ENCODE measurements at regions not wholly inside any gene's neighbourhood (a gene's known extent, or its start where the extent isn't known, plus 50 kb on each side); places are given as distances from the start of the nearest gene placed in this dataset.

DNA sequence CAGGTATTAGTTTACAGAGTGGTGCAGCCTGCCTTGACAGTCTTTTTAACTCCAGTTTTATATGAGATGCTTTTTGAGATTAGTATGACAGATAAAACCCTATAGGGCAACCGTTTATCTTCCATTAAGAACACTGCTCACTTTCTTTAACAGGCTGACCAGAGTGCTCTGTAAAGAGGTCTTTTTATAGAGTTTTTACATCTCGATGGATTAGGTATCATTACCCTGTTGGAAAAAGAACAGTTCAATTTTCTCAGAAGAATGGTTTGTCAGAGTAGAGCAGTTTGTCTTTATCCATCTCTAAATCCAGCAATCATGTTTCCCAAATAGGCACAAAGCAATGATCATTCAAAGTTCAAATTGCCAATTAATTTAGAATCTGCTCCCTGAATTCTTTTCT, 395.2 kb upstream of the ARGLU1 start:
- Mint-ChIP-seq H3K27me3 (no peaks in the 10 kb centered on the region), H3K4me3 (ENCODE audit: low read depth) (no peak overlapping the region), H3K36me3 (ENCODE audit: insufficient read depth) (no peaks in the 10 kb centered on the region), H3K9me3 (ENCODE audit: low read depth) (no peaks in the 10 kb centered on the region), H3K4me1 (ENCODE audit: low read depth) (peaks cover 7% of the 10 kb centered on the region), H3K27ac (no peak overlapping the region)
- no peak for DNase-seq (ENCODE audit: low spot score, unreplicated experiment)
- TF ChIP-seq, protein P1, sequence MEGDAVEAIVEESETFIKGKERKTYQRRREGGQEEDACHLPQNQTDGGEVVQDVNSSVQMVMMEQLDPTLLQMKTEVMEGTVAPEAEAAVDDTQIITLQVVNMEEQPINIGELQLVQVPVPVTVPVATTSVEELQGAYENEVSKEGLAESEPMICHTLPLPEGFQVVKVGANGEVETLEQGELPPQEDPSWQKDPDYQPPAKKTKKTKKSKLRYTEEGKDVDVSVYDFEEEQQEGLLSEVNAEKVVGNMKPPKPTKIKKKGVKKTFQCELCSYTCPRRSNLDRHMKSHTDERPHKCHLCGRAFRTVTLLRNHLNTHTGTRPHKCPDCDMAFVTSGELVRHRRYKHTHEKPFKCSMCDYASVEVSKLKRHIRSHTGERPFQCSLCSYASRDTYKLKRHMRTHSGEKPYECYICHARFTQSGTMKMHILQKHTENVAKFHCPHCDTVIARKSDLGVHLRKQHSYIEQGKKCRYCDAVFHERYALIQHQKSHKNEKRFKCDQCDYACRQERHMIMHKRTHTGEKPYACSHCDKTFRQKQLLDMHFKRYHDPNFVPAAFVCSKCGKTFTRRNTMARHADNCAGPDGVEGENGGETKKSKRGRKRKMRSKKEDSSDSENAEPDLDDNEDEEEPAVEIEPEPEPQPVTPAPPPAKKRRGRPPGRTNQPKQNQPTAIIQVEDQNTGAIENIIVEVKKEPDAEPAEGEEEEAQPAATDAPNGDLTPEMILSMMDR (IDR thresholded peaks at IDR 0.05; ENCODE audit: unreplicated experiment), result no peak

DNA sequence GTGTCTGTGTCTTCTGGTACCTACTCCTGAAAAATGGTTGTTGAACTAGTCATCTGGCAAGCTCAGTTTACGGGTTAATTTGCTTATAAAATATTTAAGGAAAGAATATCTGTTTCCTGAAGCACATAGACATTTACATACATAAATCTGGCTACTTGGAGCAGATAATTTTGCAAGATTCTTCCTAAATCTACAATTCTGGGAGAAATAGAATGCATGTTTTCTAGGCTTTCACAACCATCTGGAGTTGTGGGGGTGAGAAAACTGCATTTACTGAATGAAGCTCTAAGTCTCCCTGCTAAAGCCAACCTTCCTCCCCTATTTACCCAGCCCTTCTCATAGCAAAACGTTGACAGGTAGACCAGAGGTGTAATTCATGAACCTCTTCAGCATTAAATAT, 393.7 kb upstream of the ARGLU1 start:
- H3K4me3 Mint-ChIP-seq (ENCODE audit: low read depth), result no peak overlapping the region
- peaks cover 11% of the 10 kb centered on the region for H3K4me1 Mint-ChIP-seq (ENCODE audit: low read depth)
- no peak for DNase-seq (ENCODE audit: low spot score, unreplicated experiment)
- peaks cover 5% of the 10 kb centered on the region for H3K9me3 Mint-ChIP-seq (ENCODE audit: low read depth)
- TF ChIP-seq, protein P1 (IDR thresholded peaks at IDR 0.05; ENCODE audit: unreplicated experiment), result no peak
- no peaks in the 10 kb centered on the region for H3K36me3 Mint-ChIP-seq (ENCODE audit: insufficient read depth)
- H3K27me3 Mint-ChIP-seq, result no peaks in the 10 kb centered on the region
- H3K27ac Mint-ChIP-seq, result no peak overlapping the region

DNA sequence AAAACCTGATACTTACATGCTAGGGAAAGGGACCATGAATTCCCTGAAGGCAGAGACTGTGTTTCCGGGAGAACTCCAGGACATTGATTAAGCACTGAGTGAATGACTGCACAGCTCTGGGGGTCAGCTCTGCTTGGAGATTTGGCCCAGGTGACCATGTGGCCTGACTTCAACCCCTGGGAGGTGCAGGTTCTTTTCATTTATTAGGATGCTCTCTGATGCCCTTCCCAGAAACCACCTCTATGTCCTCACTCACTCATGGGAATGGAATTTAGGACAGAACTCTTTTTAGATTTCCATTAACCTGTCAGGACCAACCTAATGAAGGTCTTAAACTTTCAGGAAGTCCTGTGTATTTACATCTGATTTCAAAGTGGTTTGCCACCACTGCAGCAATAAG, 393.3 kb upstream of the ARGLU1 start:
- Mint-ChIP-seq H3K27ac (no peak overlapping the region), H3K4me1 (ENCODE audit: low read depth) (peaks cover 11% of the 10 kb centered on the region), H3K9me3 (ENCODE audit: low read depth) (peaks cover 5% of the 10 kb centered on the region), H3K36me3 (ENCODE audit: insufficient read depth) (no peaks in the 10 kb centered on the region), H3K4me3 (ENCODE audit: low read depth) (no peak overlapping the region), H3K27me3 (no peaks in the 10 kb centered on the region)
- DNase-seq (ENCODE audit: low spot score, unreplicated experiment), result no peak
- TF ChIP-seq, protein P1 (IDR thresholded peaks at IDR 0.05; ENCODE audit: unreplicated experiment), result no peak

DNA sequence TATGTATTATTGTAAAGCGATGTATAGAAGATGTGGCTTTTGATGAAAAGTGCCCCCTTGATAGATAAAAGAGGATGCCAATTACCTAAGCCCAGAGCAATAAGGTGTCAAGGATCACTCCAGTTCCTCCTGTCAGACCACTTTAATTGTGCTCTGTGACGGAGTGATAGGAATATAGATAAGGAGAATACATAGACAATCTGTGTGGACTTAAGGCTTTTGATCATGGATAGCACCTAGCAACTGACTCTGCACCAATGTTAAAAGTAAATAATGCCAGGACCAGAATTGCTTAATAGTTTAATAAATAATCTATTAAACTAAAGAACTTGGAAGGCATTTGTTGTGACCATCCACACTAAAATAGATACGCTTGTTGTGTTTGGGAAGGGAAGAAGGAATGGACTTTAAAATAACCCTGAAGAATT, 390.7 kb upstream of the ARGLU1 start:
- DNase-seq (ENCODE audit: low spot score, unreplicated experiment), result no peak
- Mint-ChIP-seq H3K4me3 (ENCODE audit: low read depth) (no peak overlapping the region), H3K9me3 (ENCODE audit: low read depth) (peaks cover 14% of the 10 kb centered on the region), H3K27ac (no peak overlapping the region), H3K4me1 (ENCODE audit: low read depth) (peaks cover 11% of the 10 kb centered on the region), H3K36me3 (ENCODE audit: insufficient read depth) (peaks cover 1% of the 10 kb centered on the region), H3K27me3 (no peaks in the 10 kb centered on the region)
- TF ChIP-seq, protein P1 (IDR thresholded peaks at IDR 0.05; ENCODE audit: unreplicated experiment), result no peak

DNA sequence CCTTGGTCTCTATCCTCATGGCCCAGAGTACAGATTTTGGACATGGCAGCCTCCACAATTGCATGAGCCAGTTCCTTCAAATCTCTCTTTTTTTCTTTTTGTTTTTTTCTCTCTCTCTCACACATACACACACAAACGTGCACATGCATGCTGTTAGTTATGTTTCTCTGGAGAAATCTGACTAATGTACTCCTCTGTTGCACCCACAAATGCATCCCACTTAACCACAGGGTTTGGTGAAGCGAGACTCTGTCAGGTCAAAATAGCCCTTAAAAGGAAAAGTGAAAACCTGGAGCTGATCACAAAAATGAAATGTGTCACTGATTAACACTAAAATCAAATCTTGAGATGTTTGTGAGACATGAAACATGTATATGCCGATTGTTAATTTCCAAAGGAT, 374.6 kb upstream of the ARGLU1 start:
- Mint-ChIP-seq H3K36me3 (ENCODE audit: insufficient read depth) (no peaks in the 10 kb centered on the region), H3K27ac (no peak overlapping the region), H3K27me3 (peaks cover 8% of the 10 kb centered on the region), H3K4me3 (ENCODE audit: low read depth) (no peak overlapping the region), H3K9me3 (ENCODE audit: low read depth) (no peaks in the 10 kb centered on the region), H3K4me1 (ENCODE audit: low read depth) (peaks cover 1% of the 10 kb centered on the region)
- TF ChIP-seq, protein P1 (IDR thresholded peaks at IDR 0.05; ENCODE audit: unreplicated experiment), result no peak
- DNase-seq (ENCODE audit: low spot score, unreplicated experiment), result no peak

Measured in progenitor cell of endocrine pancreas (in vitro differentiated cells).